D341Med (cell line): ENCODE measurements at regions not wholly inside any gene's neighbourhood (a gene's known extent, or its start where the extent isn't known, plus 50 kb on each side); places are given as distances from the start of the nearest gene placed in this dataset.
"Not testable (repeated sequence)": the region's sequence is repeated elsewhere in the genome, so short reads cannot be mapped to it uniquely, and the experiment has no call there.

ENCODE experiments used
- DNase-seq: peaks from one replicate; pipeline ENCODE4 v3.0.0; 2012; ENCODE audit warnings: low spot score

- not testable (repeated sequence) for DNase-seq
These were observed 108.0 kb upstream of the GRK3 start for GRCh38 chr22:25456300-25457043.

- DNase-seq: not testable (repeated sequence)
These were observed 105.8 kb upstream of the GRK3 start for GRCh38 chr22:25458631-25459030.

DNA sequence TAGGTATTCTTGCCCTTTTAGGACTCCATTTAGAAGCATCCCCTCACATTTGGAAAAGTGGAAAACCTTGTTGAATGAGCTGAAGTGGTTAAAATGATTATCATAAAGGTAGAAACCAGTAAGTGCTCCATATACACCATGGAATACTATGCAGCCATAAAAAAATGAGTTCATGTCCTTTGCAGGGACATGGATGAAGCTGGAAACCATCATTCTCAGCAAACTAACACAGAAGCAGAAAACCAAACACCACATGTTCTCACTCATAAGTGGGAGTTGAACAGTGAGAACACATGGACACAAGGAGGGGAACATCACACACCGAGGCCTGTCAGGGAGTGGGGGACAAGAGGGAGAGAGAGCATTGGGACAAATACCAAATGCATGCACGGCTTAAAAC lies 103.8 kb upstream of the GRK3 start:
- not testable (repeated sequence) for DNase-seq

- DNase-seq: no peak
These were observed 103.2 kb upstream of the GRK3 start for GRCh38 chr22:25461301-25461700.

- DNase-seq: peak; percentile 93
These were observed 101.8 kb upstream of the GRK3 start for GRCh38 chr22:25462474-25463346.

DNA sequence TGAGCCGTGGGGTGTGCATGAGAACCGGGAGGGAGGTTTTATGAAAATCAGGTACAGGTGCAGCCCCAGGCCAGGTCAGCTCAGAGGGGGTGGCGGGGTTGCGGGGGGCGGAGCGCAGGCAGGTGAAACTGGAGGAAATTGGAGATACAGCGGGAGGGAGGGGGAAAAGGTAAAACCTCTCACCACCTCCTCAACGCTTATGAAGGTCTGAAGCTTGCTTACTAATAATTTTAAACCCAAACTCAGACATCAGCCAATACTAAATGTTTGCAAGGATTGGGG lies 101.2 kb upstream of the GRK3 start:
- not testable (repeated sequence) for DNase-seq

DNA sequence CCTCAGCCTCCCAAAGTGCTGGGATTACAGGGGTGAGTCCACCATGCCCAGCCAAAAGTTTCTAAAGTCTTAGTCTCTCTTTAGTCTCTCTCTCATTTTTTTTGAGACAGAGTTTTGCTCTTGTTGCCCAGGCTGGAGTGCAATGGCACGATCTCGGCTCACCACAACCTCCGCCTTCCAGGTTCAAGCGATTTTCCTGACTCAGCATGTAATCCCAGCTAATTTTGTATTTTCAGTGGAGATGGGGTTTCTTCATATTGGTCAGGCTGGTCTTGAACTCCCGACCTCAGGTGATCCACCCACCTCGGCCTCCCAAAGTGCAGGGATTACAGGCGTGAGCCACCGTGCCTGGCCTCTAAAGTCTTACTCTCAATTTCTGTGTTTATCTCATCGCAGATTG lies 100.1 kb upstream of the GRK3 start:
- not testable (repeated sequence) for DNase-seq

DNA sequence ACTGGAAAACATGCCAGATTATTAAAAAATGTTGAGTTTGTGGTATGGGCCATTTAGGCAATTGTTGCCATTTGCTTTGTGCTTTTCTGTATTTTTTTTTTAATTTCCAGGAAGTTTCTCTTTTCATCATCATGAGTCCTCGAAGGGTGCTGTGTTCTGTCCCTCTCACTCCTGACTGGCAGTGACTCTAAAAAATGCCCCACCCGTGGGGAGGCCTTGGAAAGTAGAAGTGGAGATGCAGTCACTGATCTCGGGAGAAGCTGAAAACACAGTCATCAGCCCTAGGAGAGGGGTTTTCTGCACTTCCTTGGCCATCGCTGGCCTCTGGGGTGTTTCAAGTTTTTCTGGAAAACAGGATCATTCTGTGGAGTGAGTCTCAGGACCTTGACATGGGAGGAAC lies 98.5 kb upstream of the GRK3 start:
- DNase-seq: no peak

DNA sequence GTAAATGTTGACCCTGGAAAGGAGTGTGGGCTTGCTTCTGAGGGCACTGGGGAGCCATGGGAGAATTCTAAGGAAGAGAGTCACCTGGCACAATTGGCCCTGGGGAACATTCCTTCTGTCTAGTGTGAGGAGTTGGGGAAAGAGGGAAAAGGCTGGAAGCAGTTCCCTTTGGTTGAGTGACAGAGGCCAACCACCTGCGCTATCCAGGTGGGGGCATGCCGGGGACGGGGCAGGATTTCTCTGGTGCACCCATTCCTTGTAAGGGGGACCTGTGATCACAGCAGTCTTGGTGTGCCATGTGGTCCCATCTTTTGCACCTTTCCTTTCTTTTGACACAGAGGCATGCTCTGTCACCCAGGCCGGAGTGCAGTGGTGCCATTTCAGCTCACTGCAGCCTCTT lies 92.1 kb upstream of the GRK3 start:
- DNase-seq: no peak

GRCh38 chr22:25475257-25476022 lies 89.0 kb upstream of the GRK3 start:
- no peak for DNase-seq

GRCh38 chr22:25477358-25477757 lies 87.1 kb upstream of the GRK3 start:
- DNase-seq: no peak

DNA sequence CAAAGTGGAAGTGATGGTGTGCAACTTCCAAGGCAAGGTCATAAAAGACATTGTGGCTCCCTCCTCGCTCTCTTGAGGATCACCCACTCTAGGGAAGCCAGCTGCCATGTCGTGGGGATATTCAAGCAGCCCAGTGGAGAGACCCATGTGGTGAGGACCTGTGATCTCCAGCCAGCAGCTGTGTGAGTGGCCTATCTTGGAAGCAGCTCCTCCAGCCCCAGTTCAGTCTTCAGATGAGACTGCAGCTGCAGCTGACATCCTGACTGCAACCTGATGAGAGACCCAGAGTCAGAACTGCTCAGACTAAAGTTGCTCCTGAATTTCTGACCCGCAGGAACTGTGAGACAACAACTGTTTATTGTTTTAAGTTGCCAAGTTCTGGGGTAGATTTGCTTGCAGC lies 86.4 kb upstream of the GRK3 start:
- DNase-seq: no peak

GRCh38 chr22:25478528-25478927 lies 85.9 kb upstream of the GRK3 start:
- DNase-seq: no peak

GRCh38 chr22:25480868-25481267 lies 83.6 kb upstream of the GRK3 start:
- not testable (repeated sequence) for DNase-seq

DNA sequence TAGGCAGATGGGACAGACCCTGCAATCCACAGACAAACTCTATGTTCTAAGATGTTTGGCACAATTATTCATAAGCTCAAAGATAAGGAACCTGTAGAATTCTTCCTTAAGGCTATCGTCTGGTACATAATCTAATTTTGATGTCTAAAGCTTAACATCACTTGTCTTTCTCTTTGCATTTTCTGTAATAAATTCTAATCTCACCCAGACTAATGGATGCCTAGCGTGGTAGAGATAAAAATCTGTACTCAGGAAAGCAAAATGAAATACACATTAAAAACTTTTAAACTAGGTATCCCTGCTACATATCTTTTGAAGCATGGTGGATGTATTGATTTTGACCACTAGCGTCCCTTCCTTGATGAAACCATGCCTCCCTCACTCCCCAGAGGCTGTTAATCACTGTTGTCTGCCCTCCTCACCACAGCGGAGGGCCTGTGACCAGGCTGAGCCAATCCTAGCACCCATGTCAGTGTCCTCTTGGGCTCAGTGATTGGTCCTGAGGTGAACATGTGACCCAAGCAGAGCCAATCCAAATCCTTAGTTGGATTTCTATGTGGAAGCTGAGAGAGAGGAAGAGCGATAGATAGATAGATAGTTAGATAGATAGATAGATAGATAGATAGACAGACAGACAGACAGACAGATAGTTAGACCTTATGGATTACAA lies 82.2 kb upstream of the GRK3 start:
- DNase-seq: no peak

- DNase-seq: no peak
These were observed 81.4 kb upstream of the GRK3 start for GRCh38 chr22:25482868-25483639.

DNA sequence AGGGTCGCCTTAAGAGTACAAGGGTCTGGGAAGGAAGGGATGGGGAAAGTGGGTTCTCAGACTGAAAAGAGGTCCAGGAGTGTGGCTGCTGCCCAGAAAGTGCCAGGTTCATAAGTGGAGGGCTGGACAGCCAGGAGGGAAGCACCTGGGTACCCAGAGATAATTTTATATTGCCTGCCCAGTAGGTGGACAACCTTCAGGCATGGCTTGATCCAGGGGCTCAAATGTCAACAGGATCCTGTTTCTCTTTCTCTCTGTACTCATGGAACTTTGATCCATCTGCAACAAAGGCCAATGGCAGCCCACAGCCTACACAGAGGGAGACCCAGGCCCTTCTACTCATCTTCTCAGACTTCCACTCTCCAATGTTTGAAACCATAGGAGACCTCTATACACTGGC lies 80.5 kb upstream of the GRK3 start:
- DNase-seq: no peak

- no peak for DNase-seq
These were observed 79.8 kb upstream of the GRK3 start for GRCh38 chr22:25484521-25485315.

GRCh38 chr22:25485626-25486545 lies 78.6 kb upstream of the GRK3 start:
- DNase-seq: peak; percentile 78

DNA sequence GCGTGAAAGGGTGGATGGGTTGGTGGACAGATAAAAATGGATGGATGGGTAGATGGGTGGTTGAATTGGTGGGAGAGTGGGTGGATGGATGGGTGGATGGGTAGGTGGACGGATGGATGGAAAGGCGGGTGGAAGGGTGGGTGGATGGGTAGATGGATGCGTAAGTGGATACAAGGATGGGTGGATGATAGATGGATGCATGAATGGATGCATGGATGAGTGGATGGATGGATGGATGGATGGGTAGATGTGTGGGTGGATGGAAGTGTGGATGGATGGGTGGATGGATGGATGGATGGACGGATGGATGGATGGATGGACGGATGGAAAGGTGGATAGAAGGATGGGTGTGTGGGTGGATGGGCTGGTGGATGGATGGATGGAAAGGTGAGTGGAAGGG lies 77.0 kb upstream of the GRK3 start:
- no peak for DNase-seq
